ENCODE measurements at regions not wholly inside any gene's neighbourhood (a gene's known extent, or its start where the extent isn't known, plus 50 kb on each side); places are given as distances from the start of the nearest gene placed in this dataset.
"Not testable (repeated sequence)": the region's sequence is repeated elsewhere in the genome, so short reads cannot be mapped to it uniquely, and the experiment has no call there.

GRCh38 chr15:92753591-92753990, 98.0 kb upstream of the FAM174B start:
- no peak for DNase-seq (ENCODE audit: low read depth)

GRCh38 chr15:92763459-92763858, 107.9 kb upstream of the FAM174B start:
- no peak for DNase-seq (ENCODE audit: low read depth)

GRCh38 chr15:92768131-92768530, 112.6 kb upstream of the FAM174B start:
- not testable (repeated sequence) for DNase-seq (ENCODE audit: low read depth)

- DNase-seq (ENCODE audit: low read depth) = no peak
Measured at GRCh38 chr15:92770641-92771040, 115.1 kb upstream of the FAM174B start.

- no peak for DNase-seq (ENCODE audit: low read depth)
Measured at GRCh38 chr15:92772061-92772460, 116.5 kb upstream of the FAM174B start.

- DNase-seq (ENCODE audit: low read depth) = no peak
Measured at GRCh38 chr15:92772626-92773244, 117.2 kb upstream of the FAM174B start.

- no peak for DNase-seq (ENCODE audit: low read depth)
Measured at GRCh38 chr15:92773340-92773739, 117.8 kb upstream of the FAM174B start.

GRCh38 chr15:92779874-92780273, 120.2 kb upstream of the CHD2 start:
- no peak for DNase-seq (ENCODE audit: low read depth)

- DNase-seq (ENCODE audit: low read depth) = no peak
Measured at GRCh38 chr15:92780843-92781242, 119.3 kb upstream of the CHD2 start.

GRCh38 chr15:92781925-92782453, 118.1 kb upstream of the CHD2 start:
- no peak for DNase-seq (ENCODE audit: low read depth)

GRCh38 chr15:92787116-92787515, 113.0 kb upstream of the CHD2 start:
- no peak for DNase-seq (ENCODE audit: low read depth)

- no peak for DNase-seq (ENCODE audit: low read depth)
Measured at GRCh38 chr15:92788196-92788595, 111.9 kb upstream of the CHD2 start.

- not testable (repeated sequence) for DNase-seq (ENCODE audit: low read depth)
Measured at GRCh38 chr15:92788793-92789192, 111.3 kb upstream of the CHD2 start.

GRCh38 chr15:92796161-92796611, 103.9 kb upstream of the CHD2 start:
- DNase-seq (ENCODE audit: low read depth) = no peak

- no peak for DNase-seq (ENCODE audit: low read depth)
Measured at GRCh38 chr15:92797168-92798052, 102.7 kb upstream of the CHD2 start.

GRCh38 chr15:92800013-92800412, 100.1 kb upstream of the CHD2 start:
- DNase-seq (ENCODE audit: low read depth) = no peak

- DNase-seq (ENCODE audit: low read depth) = not testable (repeated sequence)
Measured at GRCh38 chr15:92800416-92801055, 99.6 kb upstream of the CHD2 start.

- DNase-seq (ENCODE audit: low read depth) = not testable (repeated sequence)
Measured at GRCh38 chr15:92801056-92801773, 98.9 kb upstream of the CHD2 start.

GRCh38 chr15:92801774-92802464, 98.2 kb upstream of the CHD2 start:
- no peak for DNase-seq (ENCODE audit: low read depth)

- no peak for DNase-seq (ENCODE audit: low read depth)
Measured at GRCh38 chr15:92803536-92803851, 96.6 kb upstream of the CHD2 start.

GRCh38 chr15:92803852-92804609, 96.1 kb upstream of the CHD2 start:
- peak; percentile 38 for DNase-seq (ENCODE audit: low read depth)

All from T-helper 22 cell (primary cell).